HG02943 (cell line): ENCODE measurements at regions not wholly inside any gene's neighbourhood (a gene's known extent, or its start where the extent isn't known, plus 50 kb on each side); places are given as distances from the start of the nearest gene placed in this dataset.
"Not testable (repeated sequence)": the region's sequence is repeated elsewhere in the genome, so short reads cannot be mapped to it uniquely, and the experiment has no call there.

Experiments used
- ATAC-seq: cut with Tn5 transposase; IDR thresholded peaks from one replicate; pipeline ENCODE4 v1.9.1; 2021; ENCODE audit warnings: mild to moderate bottlenecking, low read depth, moderate library complexity; ENCODE audit not compliant: unreplicated experiment

GRCh38 chr5:103772248-103772647 is 209.7 kb upstream of the NUDT12 start:
- ATAC-seq = no peak

- no peak for ATAC-seq
These were observed 201.8 kb upstream of the NUDT12 start for GRCh38 chr5:103764403-103764802.

- ATAC-seq = no peak
These were observed 196.4 kb upstream of the NUDT12 start for GRCh38 chr5:103758996-103759395.

- no peak for ATAC-seq
These were observed 193.4 kb upstream of the NUDT12 start for GRCh38 chr5:103755974-103756373.

- ATAC-seq = no peak
These were observed 182.9 kb upstream of the NUDT12 start for GRCh38 chr5:103745353-103746065.

- ATAC-seq = no peak
These were observed 181.6 kb upstream of the NUDT12 start for GRCh38 chr5:103744159-103744558.

GRCh38 chr5:103743421-103743820 is 180.8 kb upstream of the NUDT12 start:
- no peak for ATAC-seq

- ATAC-seq = no peak
These were observed 179.4 kb upstream of the NUDT12 start for GRCh38 chr5:103741984-103742383.

- ATAC-seq = not testable (repeated sequence)
These were observed 173.8 kb upstream of the NUDT12 start for GRCh38 chr5:103736343-103736742.

- no peak for ATAC-seq
These were observed 161.7 kb upstream of the NUDT12 start for GRCh38 chr5:103724271-103724670.

GRCh38 chr5:103721183-103721582 is 158.6 kb upstream of the NUDT12 start:
- no peak for ATAC-seq

- no peak for ATAC-seq
These were observed 155.5 kb upstream of the NUDT12 start for GRCh38 chr5:103718108-103718507.

GRCh38 chr5:103708601-103709000 is 146.0 kb upstream of the NUDT12 start:
- ATAC-seq = no peak

GRCh38 chr5:103706939-103707682 is 144.5 kb upstream of the NUDT12 start:
- ATAC-seq = no peak

- ATAC-seq = no peak
These were observed 141.0 kb upstream of the NUDT12 start for GRCh38 chr5:103703617-103704016.

GRCh38 chr5:103693517-103693916 is 130.9 kb upstream of the NUDT12 start:
- ATAC-seq = no peak

- ATAC-seq = no peak
These were observed 128.1 kb upstream of the NUDT12 start for GRCh38 chr5:103690676-103691075.

GRCh38 chr5:103679873-103680272 is 117.3 kb upstream of the NUDT12 start:
- no peak for ATAC-seq

- ATAC-seq = not testable (repeated sequence)
These were observed 113.6 kb upstream of the NUDT12 start for GRCh38 chr5:103676198-103676597.

GRCh38 chr5:103674739-103675138 is 112.2 kb upstream of the NUDT12 start:
- ATAC-seq = no peak

GRCh38 chr5:103674251-103674650 is 111.7 kb upstream of the NUDT12 start:
- ATAC-seq = no peak

- ATAC-seq = no peak
These were observed 107.0 kb upstream of the NUDT12 start for GRCh38 chr5:103669615-103670014.
